Activated naive CD8-positive, alpha-beta T cell treated with anti-CD3 and anti-CD28 coated beads, Interleukin-2, amount 10 ng/mL, durations not matched to agents 7 days and 5 days (primary cell): ENCODE measurements at regions not wholly inside any gene's neighbourhood (a gene's known extent, or its start where the extent isn't known, plus 50 kb on each side); places are given as distances from the start of the nearest gene placed in this dataset.
"Not testable (repeated sequence)": the region's sequence is repeated elsewhere in the genome, so short reads cannot be mapped to it uniquely, and the experiment has no call there.

Source experiments
- ATAC-seq: fragments of 150-1000 bp; cut with Tn5 transposase; one replicate; pipeline ENCODE4 v1.10.0; 2021; ENCODE audit warnings: low read depth, moderate library complexity
- POLR2A ChIA-PET: fragments of 350-600 bp; sonication (Branson Sonifier 250); formaldehyde crosslinking; loops from one replicate; lab custom pipeline; 2021; ENCODE audit warnings: antibody characterized with exemption; lab: Charles Lee
- DNase-seq: peaks from one replicate; pipeline ENCODE4 v3.0.0; 2021
- H3K27ac Mint-ChIP-seq: one replicate; pipeline ENCODE4 v1.8.0; 2022; ENCODE audit warnings: mild to moderate bottlenecking, mixed read lengths
- H3K27me3 Mint-ChIP-seq: one replicate; pipeline ENCODE4 v1.8.0; 2022; ENCODE audit warnings: mild to moderate bottlenecking, moderate library complexity, mixed read lengths
- H3K36me3 Mint-ChIP-seq: one replicate; pipeline ENCODE4 v1.8.0; 2021; ENCODE audit warnings: mild to moderate bottlenecking, mixed read lengths
- H3K4me1 Mint-ChIP-seq: one replicate; pipeline ENCODE4 v1.8.0; 2021; ENCODE audit warnings: mixed read lengths
- H3K4me3 Mint-ChIP-seq: one replicate; pipeline ENCODE4 v1.8.0; 2022; ENCODE audit warnings: mild to moderate bottlenecking, moderate library complexity, mixed read lengths
- H3K9me3 Mint-ChIP-seq: one replicate; pipeline ENCODE4 v1.8.0; 2021; ENCODE audit warnings: mixed read lengths

GRCh38 chr21:20463362-20463761, 534.8 kb upstream of the NCAM2 start:
- H3K27ac Mint-ChIP-seq: no peak overlapping the region
- no peaks in the 10 kb centered on the region for H3K36me3 Mint-ChIP-seq
- H3K27me3 Mint-ChIP-seq: no peaks in the 10 kb centered on the region
- no peak for DNase-seq
- POLR2A ChIA-PET: no interaction called here
- H3K4me3 Mint-ChIP-seq: no peak overlapping the region
- no peaks in the 10 kb centered on the region for H3K4me1 Mint-ChIP-seq
- H3K9me3 Mint-ChIP-seq: peaks cover 4% of the 10 kb centered on the region
- no peak for ATAC-seq

DNA sequence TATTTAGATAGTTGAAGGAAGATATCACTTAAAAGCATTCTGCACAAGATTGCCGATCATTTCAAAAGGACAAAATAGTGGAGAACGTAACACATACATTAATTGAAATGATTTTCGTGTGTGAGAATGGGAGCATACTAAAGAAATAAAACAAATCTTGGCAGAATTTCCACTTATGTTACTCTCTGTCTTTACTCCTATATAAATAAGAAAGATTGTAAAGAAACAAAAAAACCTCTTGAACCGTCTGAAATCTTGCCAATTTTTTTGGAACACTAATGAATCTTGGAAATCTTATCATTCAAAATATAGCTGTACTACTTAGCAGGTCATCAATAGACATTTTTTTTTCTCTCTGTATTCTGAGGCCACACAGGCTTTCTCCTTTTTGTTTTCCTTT, 528.8 kb upstream of the NCAM2 start:
- Mint-ChIP-seq H3K36me3 (no peaks in the 10 kb centered on the region), H3K9me3 (no peaks in the 10 kb centered on the region), H3K4me3 (no peak overlapping the region), H3K27ac (no peak overlapping the region), H3K27me3 (no peaks in the 10 kb centered on the region), H3K4me1 (no peaks in the 10 kb centered on the region)
- no peak for ATAC-seq
- DNase-seq: no peak
- POLR2A ChIA-PET: no interaction called here

- ATAC-seq (no peak), DNase-seq (no peak)
- Mint-ChIP-seq H3K27me3 (no peaks in the 10 kb centered on the region), H3K4me3 (no peak overlapping the region), H3K4me1 (no peaks in the 10 kb centered on the region), H3K36me3 (no peaks in the 10 kb centered on the region), H3K9me3 (peaks cover 1% of the 10 kb centered on the region), H3K27ac (no peak overlapping the region)
- POLR2A ChIA-PET: no interaction called here
Measured at GRCh38 chr21:20486303-20486702, 511.9 kb upstream of the NCAM2 start.

DNA sequence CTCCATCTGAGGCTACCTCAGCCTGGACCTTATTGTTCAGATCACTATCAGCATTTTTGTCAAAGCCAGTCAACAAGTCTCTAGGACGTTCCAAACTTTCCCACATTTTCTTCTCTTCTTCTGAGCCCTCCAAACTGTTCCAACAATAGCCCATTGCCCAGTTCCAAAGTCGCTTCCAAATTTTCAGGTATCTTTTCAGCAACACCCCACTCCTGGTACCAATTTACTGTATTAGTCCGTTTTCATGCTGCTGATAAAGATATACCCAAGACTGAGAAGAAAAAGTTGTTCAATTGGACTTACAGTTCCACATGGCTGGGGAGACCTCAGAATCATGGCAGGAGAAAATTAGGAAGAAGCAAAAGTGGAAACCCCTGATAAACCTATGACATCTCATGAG, 495.3 kb upstream of the NCAM2 start:
- ATAC-seq, H3K4me3 Mint-ChIP-seq, H3K36me3 Mint-ChIP-seq, H3K27ac Mint-ChIP-seq, H3K9me3 Mint-ChIP-seq, H3K4me1 Mint-ChIP-seq, POLR2A ChIA-PET, DNase-seq, H3K27me3 Mint-ChIP-seq: not testable (repeated sequence)

- no peak overlapping the region for H3K27ac Mint-ChIP-seq
- POLR2A ChIA-PET: no interaction called here
- DNase-seq: no peak
Measured at GRCh38 chr21:20507783-20508182, 490.4 kb upstream of the NCAM2 start.

DNA sequence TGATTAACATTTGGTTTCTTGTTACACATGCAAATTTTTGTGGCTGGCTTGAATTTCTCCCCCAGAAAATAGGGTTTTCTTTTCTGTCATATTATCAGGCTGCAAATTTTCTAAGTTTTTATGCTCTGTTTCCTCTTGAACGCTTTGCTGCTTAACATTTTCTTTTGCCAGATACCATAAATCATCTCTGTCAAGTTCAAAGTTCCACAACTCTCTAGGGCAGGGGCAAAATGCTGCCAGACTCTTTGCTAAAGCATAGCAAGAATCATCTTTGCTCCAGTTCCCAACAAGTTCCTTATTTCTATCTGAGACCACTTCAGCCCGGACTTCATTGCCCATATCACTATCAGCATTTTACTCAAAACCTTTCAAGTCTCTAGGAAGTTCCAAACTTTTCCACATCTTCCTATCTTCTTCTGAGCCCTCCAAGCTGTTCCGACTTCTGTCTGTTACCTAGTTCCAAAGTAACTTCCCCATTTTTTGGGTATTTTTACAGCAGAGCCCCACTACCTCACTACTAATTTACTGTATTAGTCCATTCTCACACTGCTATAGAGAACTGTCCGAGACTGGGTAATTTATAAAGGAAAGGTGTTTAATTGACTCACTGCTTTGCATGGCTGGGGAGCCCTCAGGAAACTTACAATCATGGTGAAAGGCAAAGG, 486.9 kb upstream of the NCAM2 start:
- POLR2A ChIA-PET: no interaction called here
- no peak overlapping the region for H3K4me3 Mint-ChIP-seq
- no peaks in the 10 kb centered on the region for H3K4me1 Mint-ChIP-seq
- H3K9me3 Mint-ChIP-seq: peaks cover 4% of the 10 kb centered on the region
- no peak overlapping the region for H3K27ac Mint-ChIP-seq
- no peak for ATAC-seq
- H3K27me3 Mint-ChIP-seq: no peaks in the 10 kb centered on the region
- H3K36me3 Mint-ChIP-seq: no peaks in the 10 kb centered on the region
- DNase-seq: no peak

More at GRCh38 chr21:20507783-20508182, 490.4 kb upstream of the NCAM2 start:
- H3K27me3 Mint-ChIP-seq: no peaks in the 10 kb centered on the region
- no peaks in the 10 kb centered on the region for H3K36me3 Mint-ChIP-seq
- H3K9me3 Mint-ChIP-seq: peaks cover 6% of the 10 kb centered on the region
- H3K4me1 Mint-ChIP-seq: no peaks in the 10 kb centered on the region
- ATAC-seq: no peak
- H3K4me3 Mint-ChIP-seq: no peak overlapping the region

GRCh38 chr21:20515446-20515845, 482.8 kb upstream of the NCAM2 start:
- Mint-ChIP-seq H3K4me3 (no peak overlapping the region), H3K36me3 (no peaks in the 10 kb centered on the region), H3K27ac (no peak overlapping the region), H3K9me3 (peaks cover 6% of the 10 kb centered on the region), H3K27me3 (no peaks in the 10 kb centered on the region), H3K4me1 (no peaks in the 10 kb centered on the region)
- POLR2A ChIA-PET: no interaction called here
- ATAC-seq (no peak), DNase-seq (no peak)

DNA sequence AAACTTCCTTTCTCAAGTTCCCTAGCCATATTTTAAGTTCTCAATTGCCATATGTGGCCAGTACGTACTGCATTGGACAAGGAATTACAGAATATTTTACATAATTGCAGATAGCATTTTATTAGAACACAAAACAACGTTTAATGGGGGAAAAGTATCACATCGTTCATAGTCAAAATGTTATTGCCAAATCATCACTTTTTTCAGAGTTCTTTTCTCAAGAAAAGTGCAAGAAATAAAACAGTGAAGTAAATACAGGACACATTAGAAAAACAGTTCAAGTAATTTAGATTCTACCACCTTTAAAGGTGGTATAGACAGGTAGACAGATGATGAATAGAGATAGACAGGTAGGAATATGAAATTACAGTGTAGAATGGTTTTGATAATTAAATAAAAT, 479.1 kb upstream of the NCAM2 start:
- no peaks in the 10 kb centered on the region for H3K36me3 Mint-ChIP-seq
- H3K27ac Mint-ChIP-seq: no peak overlapping the region
- H3K27me3 Mint-ChIP-seq: no peaks in the 10 kb centered on the region
- H3K4me3 Mint-ChIP-seq: no peak overlapping the region
- POLR2A ChIA-PET: no interaction called here
- H3K9me3 Mint-ChIP-seq: peaks cover 1% of the 10 kb centered on the region
- no peaks in the 10 kb centered on the region for H3K4me1 Mint-ChIP-seq
- ATAC-seq (no peak), DNase-seq (no peak)

DNA sequence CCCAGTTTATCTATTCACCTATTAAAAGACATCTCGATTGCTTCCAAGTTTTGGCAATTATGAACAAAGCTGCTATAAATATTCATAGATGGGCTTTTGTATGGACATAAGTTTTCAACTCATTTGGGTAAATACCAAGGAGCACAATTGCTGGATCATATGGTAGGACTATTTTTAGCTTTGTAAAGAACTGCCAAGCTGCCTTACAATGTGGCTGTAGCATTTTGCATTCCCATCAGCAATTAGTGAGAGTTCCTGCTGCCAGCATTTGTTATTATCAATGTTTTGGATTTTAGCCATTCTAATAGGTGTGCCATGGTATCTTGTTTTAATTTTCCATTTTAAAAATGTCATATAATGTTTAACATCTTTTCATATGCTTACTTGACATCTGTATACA, 475.6 kb upstream of the NCAM2 start:
- no peaks in the 10 kb centered on the region for H3K9me3 Mint-ChIP-seq
- no peak overlapping the region for H3K27ac Mint-ChIP-seq
- DNase-seq (no peak), ATAC-seq (no peak)
- H3K27me3 Mint-ChIP-seq: no peaks in the 10 kb centered on the region
- no peaks in the 10 kb centered on the region for H3K36me3 Mint-ChIP-seq
- H3K4me1 Mint-ChIP-seq: no peaks in the 10 kb centered on the region
- POLR2A ChIA-PET: no interaction called here
- no peak overlapping the region for H3K4me3 Mint-ChIP-seq

- DNase-seq (no peak), ATAC-seq (no peak)
- POLR2A ChIA-PET: no interaction called here
- Mint-ChIP-seq H3K36me3 (no peaks in the 10 kb centered on the region), H3K9me3 (no peaks in the 10 kb centered on the region), H3K4me3 (no peak overlapping the region), H3K4me1 (no peaks in the 10 kb centered on the region), H3K27me3 (no peaks in the 10 kb centered on the region), H3K27ac (no peak overlapping the region)
Measured at GRCh38 chr21:20523191-20523590, 475.0 kb upstream of the NCAM2 start.

GRCh38 chr21:20527731-20528460, 470.3 kb upstream of the NCAM2 start:
- POLR2A ChIA-PET: no interaction called here
- Mint-ChIP-seq H3K27me3 (no peaks in the 10 kb centered on the region), H3K27ac (no peak overlapping the region), H3K36me3 (no peaks in the 10 kb centered on the region), H3K4me1 (no peaks in the 10 kb centered on the region), H3K9me3 (peaks cover 2% of the 10 kb centered on the region), H3K4me3 (no peak overlapping the region)
- ATAC-seq: no peak
- DNase-seq: no peak

GRCh38 chr21:20537130-20537529, 461.1 kb upstream of the NCAM2 start:
- no peak for DNase-seq
- peaks cover 2% of the 10 kb centered on the region for H3K9me3 Mint-ChIP-seq
- POLR2A ChIA-PET: no interaction called here
- no peaks in the 10 kb centered on the region for H3K27me3 Mint-ChIP-seq
- ATAC-seq: no peak
- no peaks in the 10 kb centered on the region for H3K36me3 Mint-ChIP-seq
- no peak overlapping the region for H3K4me3 Mint-ChIP-seq
- H3K4me1 Mint-ChIP-seq: no peaks in the 10 kb centered on the region
- no peak overlapping the region for H3K27ac Mint-ChIP-seq

- H3K4me1 Mint-ChIP-seq: no peaks in the 10 kb centered on the region
- H3K36me3 Mint-ChIP-seq: no peaks in the 10 kb centered on the region
- DNase-seq (no peak), ATAC-seq (no peak)
- H3K9me3 Mint-ChIP-seq: no peaks in the 10 kb centered on the region
- no peak overlapping the region for H3K27ac Mint-ChIP-seq
- POLR2A ChIA-PET: no interaction called here
- no peaks in the 10 kb centered on the region for H3K27me3 Mint-ChIP-seq
- H3K4me3 Mint-ChIP-seq: no peak overlapping the region
Measured at GRCh38 chr21:20538039-20538658, 460.1 kb upstream of the NCAM2 start.

GRCh38 chr21:20545454-20545853, 452.8 kb upstream of the NCAM2 start:
- Mint-ChIP-seq H3K36me3 (no peaks in the 10 kb centered on the region), H3K9me3 (peaks cover 5% of the 10 kb centered on the region)

More at GRCh38 chr21:20545454-20545853, 452.8 kb upstream of the NCAM2 start:
- DNase-seq (no peak), ATAC-seq (no peak)
- no peak overlapping the region for H3K27ac Mint-ChIP-seq
- H3K4me3 Mint-ChIP-seq: no peak overlapping the region
- H3K4me1 Mint-ChIP-seq: no peaks in the 10 kb centered on the region
- POLR2A ChIA-PET: no interaction called here
- no peaks in the 10 kb centered on the region for H3K27me3 Mint-ChIP-seq
